ENCODE measurements at regions not wholly inside any gene's neighbourhood (a gene's known extent, or its start where the extent isn't known, plus 50 kb on each side); places are given as distances from the start of the nearest gene placed in this dataset.

DNA sequence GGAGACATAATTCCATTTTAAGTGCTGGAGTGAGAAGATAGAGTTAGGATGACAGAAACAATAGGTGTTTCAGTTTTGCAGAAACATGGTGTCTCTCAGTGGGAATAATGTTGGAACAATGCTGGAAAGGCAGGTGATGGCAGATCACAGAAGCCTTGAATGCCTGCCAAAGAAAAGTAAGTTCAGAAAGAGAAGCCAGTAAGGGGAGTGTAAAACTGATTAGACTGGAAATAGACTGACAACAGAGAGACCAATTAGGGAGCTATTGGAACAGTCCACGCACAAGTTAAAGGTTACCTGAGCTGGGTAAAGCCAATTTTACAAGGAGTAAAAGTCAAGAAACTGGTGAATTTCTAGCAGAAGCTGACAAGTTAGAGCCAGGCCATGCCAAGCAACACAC, 142.9 kb downstream of the TFAP2A start:
- POLR2A ChIA-PET, result no interaction called here
- RAD21 ChIA-PET (ENCODE audit: low non-redundant PET in 1 of 2, low total read pairs in 2 of 2, uncharacterized antibody in 2 of 2, unreplicated experiment in 2 of 2), result no interaction called here
- H3K9me2 ChIP-seq (ENCODE audit: insufficient read depth), result no peaks in the 10 kb centered on the region
- BruUV-seq (replicated peaks), result no TSS peak
- ATAC-seq (no peak), DNase-seq (ENCODE audit: low read depth, low spot score) (no peak)
- H3K9me3 ChIP-seq (ENCODE audit: control insufficient read depth in 1 of 2, insufficient read depth in 1 of 2, low read depth in 1 of 2, low read length in 2 of 2), result no peaks in the 10 kb centered on the region
- H3K9ac ChIP-seq (ENCODE audit: low read length), result no peak overlapping the region
- intact Hi-C loops (cut with micrococcal nuclease), result no loop called here
- H3K4me1 ChIP-seq (ENCODE audit: control insufficient read depth in 1 of 2, insufficient read depth in 2 of 2, low read length in 2 of 2), result peaks cover 0 to 4% of the 10 kb centered on the region in 2 experiments; a peak in 2 of 4 replicates
- TF ChIP-seq SP1 (IDR thresholded peaks at IDR 0.05; ENCODE audit: low read depth) (no peak), TCF7L2 (IDR thresholded peaks at IDR 0.05; ENCODE audit: borderline replicate concordance, extremely low read depth, insufficient read depth, insufficient read length) (no peak), CEBPB (IDR thresholded peaks at IDR 0.05; ENCODE audit: low read depth) (no peak), EZH2phosphoT487 (IDR thresholded peaks at IDR 0.05; ENCODE audit: borderline replicate concordance) (no peak), CBX3 (IDR thresholded peaks at IDR 0.05; ENCODE audit: low read depth) (no peak), ELF1 (IDR thresholded peaks at IDR 0.05; ENCODE audit: borderline replicate concordance, low read depth) (no peak), EZH2 (IDR thresholded peaks at IDR 0.05) (no peak), POLR2A (IDR thresholded peaks at IDR 0.05; ENCODE audit: borderline replicate concordance, extremely low read depth, insufficient read depth, insufficient read length) (no peak)
- TF ChIP-seq, protein P1, sequence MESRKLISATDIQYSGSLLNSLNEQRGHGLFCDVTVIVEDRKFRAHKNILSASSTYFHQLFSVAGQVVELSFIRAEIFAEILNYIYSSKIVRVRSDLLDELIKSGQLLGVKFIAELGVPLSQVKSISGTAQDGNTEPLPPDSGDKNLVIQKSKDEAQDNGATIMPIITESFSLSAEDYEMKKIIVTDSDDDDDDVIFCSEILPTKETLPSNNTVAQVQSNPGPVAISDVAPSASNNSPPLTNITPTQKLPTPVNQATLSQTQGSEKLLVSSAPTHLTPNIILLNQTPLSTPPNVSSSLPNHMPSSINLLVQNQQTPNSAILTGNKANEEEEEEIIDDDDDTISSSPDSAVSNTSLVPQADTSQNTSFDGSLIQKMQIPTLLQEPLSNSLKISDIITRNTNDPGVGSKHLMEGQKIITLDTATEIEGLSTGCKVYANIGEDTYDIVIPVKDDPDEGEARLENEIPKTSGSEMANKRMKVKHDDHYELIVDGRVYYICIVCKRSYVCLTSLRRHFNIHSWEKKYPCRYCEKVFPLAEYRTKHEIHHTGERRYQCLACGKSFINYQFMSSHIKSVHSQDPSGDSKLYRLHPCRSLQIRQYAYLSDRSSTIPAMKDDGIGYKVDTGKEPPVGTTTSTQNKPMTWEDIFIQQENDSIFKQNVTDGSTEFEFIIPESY (IDR thresholded peaks at IDR 0.05; ENCODE audit: extremely low read depth, insufficient replicate concordance, low read length), result no peak
- H3K79me2 ChIP-seq (ENCODE audit: insufficient read depth, low read length), result no peaks in the 10 kb centered on the region
- CTCF ChIA-PET, result no interaction called here
- H2AFZ ChIP-seq (ENCODE audit: low read depth, low read length, poor library complexity, severe bottlenecking), result no peak overlapping the region
- no peak overlapping the region for H3K4me3 ChIP-seq (replicated peaks in 1 of 2; ENCODE audit: low read depth in 1 of 2, low read length in 2 of 2)
- no peak overlapping the region for H3K4me2 ChIP-seq (ENCODE audit: low read length)
- H3K27ac ChIP-seq (ENCODE audit: low read depth, low read length), result no peak overlapping the region
- H3K36me3 ChIP-seq (ENCODE audit: control insufficient read depth in 1 of 2, insufficient read depth in 2 of 2, low read length in 2 of 2), result no peaks in the 10 kb centered on the region
- no peaks in the 10 kb centered on the region for H4K20me1 ChIP-seq (ENCODE audit: insufficient read depth)
- H3K27me3 ChIP-seq (ENCODE audit: insufficient read depth, low read length), result no peaks in the 10 kb centered on the region
